ENCODE measurements at regions not wholly inside any gene's neighbourhood (a gene's known extent, or its start where the extent isn't known, plus 50 kb on each side); places are given as distances from the start of the nearest gene placed in this dataset.
"Not testable (repeated sequence)": the region's sequence is repeated elsewhere in the genome, so short reads cannot be mapped to it uniquely, and the experiment has no call there.

GRCh38 chr18:14239224-14239623, 107.0 kb upstream of the ZNF519 start:
- H3K27ac Mint-ChIP-seq (ENCODE audit: unreplicated experiment); H3K27me3 Mint-ChIP-seq (ENCODE audit: unreplicated experiment); H3K4me3 Mint-ChIP-seq (ENCODE audit: unreplicated experiment); H3K4me1 Mint-ChIP-seq (ENCODE audit: low read depth, unreplicated experiment); H3K9me3 Mint-ChIP-seq (ENCODE audit: unreplicated experiment); DNase-seq; H3K36me3 Mint-ChIP-seq (ENCODE audit: unreplicated experiment): not testable (repeated sequence)

GRCh38 chr18:14236356-14237048, 104.3 kb upstream of the ZNF519 start:
- not testable (repeated sequence) for H3K9me3 Mint-ChIP-seq (ENCODE audit: unreplicated experiment); H3K4me3 Mint-ChIP-seq (ENCODE audit: unreplicated experiment); H3K36me3 Mint-ChIP-seq (ENCODE audit: unreplicated experiment); H3K27ac Mint-ChIP-seq (ENCODE audit: unreplicated experiment); H3K27me3 Mint-ChIP-seq (ENCODE audit: unreplicated experiment); DNase-seq; H3K4me1 Mint-ChIP-seq (ENCODE audit: low read depth, unreplicated experiment)

- H3K36me3 Mint-ChIP-seq (ENCODE audit: unreplicated experiment); H3K9me3 Mint-ChIP-seq (ENCODE audit: unreplicated experiment); H3K4me1 Mint-ChIP-seq (ENCODE audit: low read depth, unreplicated experiment); H3K4me3 Mint-ChIP-seq (ENCODE audit: unreplicated experiment); DNase-seq; H3K27me3 Mint-ChIP-seq (ENCODE audit: unreplicated experiment); H3K27ac Mint-ChIP-seq (ENCODE audit: unreplicated experiment): not testable (repeated sequence)
Measured at GRCh38 chr18:14225286-14225679, 93.0 kb upstream of the ZNF519 start.

- not testable (repeated sequence) for H3K9me3 Mint-ChIP-seq (ENCODE audit: unreplicated experiment); H3K4me1 Mint-ChIP-seq (ENCODE audit: low read depth, unreplicated experiment); H3K36me3 Mint-ChIP-seq (ENCODE audit: unreplicated experiment); H3K4me3 Mint-ChIP-seq (ENCODE audit: unreplicated experiment); DNase-seq; H3K27ac Mint-ChIP-seq (ENCODE audit: unreplicated experiment); H3K27me3 Mint-ChIP-seq (ENCODE audit: unreplicated experiment)
Measured at GRCh38 chr18:14224551-14225285, 92.5 kb upstream of the ZNF519 start.

- not testable (repeated sequence) for H3K4me3 Mint-ChIP-seq (ENCODE audit: unreplicated experiment); H3K27me3 Mint-ChIP-seq (ENCODE audit: unreplicated experiment); H3K27ac Mint-ChIP-seq (ENCODE audit: unreplicated experiment)
Measured at GRCh38 chr18:14223919-14224318, 91.7 kb upstream of the ZNF519 start.

GRCh38 chr18:14223231-14223822, 91.1 kb upstream of the ZNF519 start:
- not testable (repeated sequence) for H3K4me3 Mint-ChIP-seq (ENCODE audit: unreplicated experiment); H3K27me3 Mint-ChIP-seq (ENCODE audit: unreplicated experiment); H3K27ac Mint-ChIP-seq (ENCODE audit: unreplicated experiment); H3K9me3 Mint-ChIP-seq (ENCODE audit: unreplicated experiment); DNase-seq; H3K4me1 Mint-ChIP-seq (ENCODE audit: low read depth, unreplicated experiment); H3K36me3 Mint-ChIP-seq (ENCODE audit: unreplicated experiment)

More at GRCh38 chr18:14223919-14224318, 91.7 kb upstream of the ZNF519 start:
- H3K36me3 Mint-ChIP-seq (ENCODE audit: unreplicated experiment); H3K4me1 Mint-ChIP-seq (ENCODE audit: low read depth, unreplicated experiment); H3K9me3 Mint-ChIP-seq (ENCODE audit: unreplicated experiment); DNase-seq: not testable (repeated sequence)

- not testable (repeated sequence) for H3K36me3 Mint-ChIP-seq (ENCODE audit: unreplicated experiment); DNase-seq; H3K4me3 Mint-ChIP-seq (ENCODE audit: unreplicated experiment); H3K4me1 Mint-ChIP-seq (ENCODE audit: low read depth, unreplicated experiment); H3K27me3 Mint-ChIP-seq (ENCODE audit: unreplicated experiment); H3K27ac Mint-ChIP-seq (ENCODE audit: unreplicated experiment); H3K9me3 Mint-ChIP-seq (ENCODE audit: unreplicated experiment)
Measured at GRCh38 chr18:14222354-14223221, 90.4 kb upstream of the ZNF519 start.

- DNase-seq = no peak
- Mint-ChIP-seq H3K36me3 (ENCODE audit: unreplicated experiment) (peaks cover 6% of the 10 kb centered on the region), H3K27ac (ENCODE audit: unreplicated experiment) (no peak overlapping the region), H3K9me3 (ENCODE audit: unreplicated experiment) (peaks cover 6% of the 10 kb centered on the region), H3K4me3 (ENCODE audit: unreplicated experiment) (no peak overlapping the region), H3K4me1 (ENCODE audit: low read depth, unreplicated experiment) (no peaks in the 10 kb centered on the region), H3K27me3 (ENCODE audit: unreplicated experiment) (no peaks in the 10 kb centered on the region)
- TF ChIP-seq CTCF (IDR thresholded peaks at IDR 0.05; ENCODE audit: partially characterized antibody, unreplicated experiment) = no peak
Measured at GRCh38 chr18:14221689-14222088, 89.5 kb upstream of the ZNF519 start.

- not testable (repeated sequence) for H3K9me3 Mint-ChIP-seq (ENCODE audit: unreplicated experiment); H3K27ac Mint-ChIP-seq (ENCODE audit: unreplicated experiment); DNase-seq; H3K27me3 Mint-ChIP-seq (ENCODE audit: unreplicated experiment); H3K4me3 Mint-ChIP-seq (ENCODE audit: unreplicated experiment); H3K36me3 Mint-ChIP-seq (ENCODE audit: unreplicated experiment); H3K4me1 Mint-ChIP-seq (ENCODE audit: low read depth, unreplicated experiment)
Measured at GRCh38 chr18:14215952-14216351, 83.7 kb upstream of the ZNF519 start.

GRCh38 chr18:14203424-14203823, 71.2 kb upstream of the ZNF519 start:
- H3K9me3 Mint-ChIP-seq (ENCODE audit: unreplicated experiment); DNase-seq; H3K4me3 Mint-ChIP-seq (ENCODE audit: unreplicated experiment); H3K27ac Mint-ChIP-seq (ENCODE audit: unreplicated experiment); H3K4me1 Mint-ChIP-seq (ENCODE audit: low read depth, unreplicated experiment); H3K27me3 Mint-ChIP-seq (ENCODE audit: unreplicated experiment); H3K36me3 Mint-ChIP-seq (ENCODE audit: unreplicated experiment): not testable (repeated sequence)
